NB4 (cell line): ENCODE measurements at regions not wholly inside any gene's neighbourhood (a gene's known extent, or its start where the extent isn't known, plus 50 kb on each side); places are given as distances from the start of the nearest gene placed in this dataset.

Source experiments
- DNase-seq: peaks from one replicate; pipeline ENCODE4 v3.0.0; 2010; ENCODE audit warnings: low read depth
- H3K4me3 ChIP-seq: one replicate; pipeline ENCODE4 v1.5.1; 2011; ENCODE audit warnings: mild to moderate bottlenecking, low read depth, low read length, moderate library complexity
- CTCF ChIP-seq: IDR thresholded peaks from one replicate; pipeline ENCODE4 v1.5.1; 2012; ENCODE audit warnings: low read depth, low read length
- MAX ChIP-seq: IDR thresholded peaks from 2 replicates; pipeline ENCODE4 v1.6.1; 2011; ENCODE audit warnings: low read depth, low read length
- MYC ChIP-seq: IDR thresholded peaks from 2 replicates; pipeline ENCODE4 v1.6.1; 2011; ENCODE audit warnings: low read depth, low read length
- POLR2A ChIP-seq: IDR thresholded peaks from 2 replicates; pipeline ENCODE4 v1.6.1; 2011; ENCODE audit warnings: mild to moderate bottlenecking; ENCODE audit not compliant: insufficient read length; ENCODE audit errors: extremely low read depth

- TF ChIP-seq CTCF, result no peak
- no peak for TF ChIP-seq POLR2A
- no peak for TF ChIP-seq MAX
- no peak for TF ChIP-seq MYC
- no peak overlapping the region for H3K4me3 ChIP-seq
- no peak for DNase-seq
These were observed 131.2 kb downstream of the SNAPC1 start for GRCh38 chr14:61893371-61893940.

- TF ChIP-seq CTCF, result peak; percentile 80
- TF ChIP-seq POLR2A, result no peak
- TF ChIP-seq MYC, result no peak
- peak; percentile 64 for DNase-seq
- H3K4me3 ChIP-seq, result no peak overlapping the region
These were observed 132.3 kb downstream of the SNAPC1 start for GRCh38 chr14:61894452-61895077.

- TF ChIP-seq POLR2A, result no peak
- no peak for TF ChIP-seq CTCF
- no peak for TF ChIP-seq MAX
- no peak for TF ChIP-seq MYC
- DNase-seq, result no peak
- H3K4me3 ChIP-seq, result no peak overlapping the region
These were observed 135.1 kb downstream of the SNAPC1 start for GRCh38 chr14:61897300-61897699.

- H3K4me3 ChIP-seq, result no peak overlapping the region
- DNase-seq, result no peak
- TF ChIP-seq POLR2A, result no peak
- no peak for TF ChIP-seq MAX
- TF ChIP-seq MYC, result no peak
- no peak for TF ChIP-seq CTCF
These were observed 136.3 kb downstream of the SNAPC1 start for GRCh38 chr14:61898568-61898967.

GRCh38 chr14:61899497-61899896 is 137.3 kb downstream of the SNAPC1 start:
- H3K4me3 ChIP-seq, result no peak overlapping the region
- DNase-seq, result no peak
- no peak for TF ChIP-seq POLR2A
- no peak for TF ChIP-seq MAX
- TF ChIP-seq MYC, result no peak
- no peak for TF ChIP-seq CTCF

GRCh38 chr14:61904946-61905345 is 142.7 kb downstream of the SNAPC1 start:
- no peak for TF ChIP-seq MYC
- TF ChIP-seq MAX, result no peak
- no peak for TF ChIP-seq CTCF
- TF ChIP-seq POLR2A, result no peak
- no peak for DNase-seq
- H3K4me3 ChIP-seq, result no peak overlapping the region
